ENCODE measurements at regions not wholly inside any gene's neighbourhood (a gene's known extent, or its start where the extent isn't known, plus 50 kb on each side); places are given as distances from the start of the nearest gene placed in this dataset.

DNA sequence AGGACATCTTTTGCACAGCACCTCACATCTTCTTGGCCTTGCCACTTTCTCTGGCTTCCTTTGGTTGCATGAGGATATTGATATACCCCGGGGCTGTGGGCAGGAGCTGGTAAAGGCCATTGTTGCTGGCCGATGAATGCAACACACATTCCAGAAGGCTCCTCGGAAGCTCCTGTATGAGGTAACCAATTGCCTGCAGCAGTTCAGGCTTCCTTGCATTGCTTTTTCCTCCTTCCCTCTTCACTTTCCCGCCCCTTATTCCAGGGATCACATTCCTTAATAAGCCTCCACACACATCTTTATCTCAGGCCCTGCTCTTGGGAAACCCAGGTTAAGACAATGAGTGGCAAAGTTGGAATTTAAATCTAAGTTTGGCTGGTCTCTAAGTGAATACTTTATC is 505.4 kb upstream of the CLINT1 start:
- Histone ChIP-seq H3K4me2 (ENCODE audit: low read depth, low read length) (no peak overlapping the region), H3K27ac (ENCODE audit: low read length) (no peak overlapping the region)
- no peak for TF ChIP-seq EZH2phosphoT487 (IDR thresholded peaks at IDR 0.05; ENCODE audit: low read length)
- TF ChIP-seq EZH2 (optimal IDR thresholded peaks at IDR 0.05; ENCODE audit: low read depth, low read length) = no peak
- TF ChIP-seq, protein P1, sequence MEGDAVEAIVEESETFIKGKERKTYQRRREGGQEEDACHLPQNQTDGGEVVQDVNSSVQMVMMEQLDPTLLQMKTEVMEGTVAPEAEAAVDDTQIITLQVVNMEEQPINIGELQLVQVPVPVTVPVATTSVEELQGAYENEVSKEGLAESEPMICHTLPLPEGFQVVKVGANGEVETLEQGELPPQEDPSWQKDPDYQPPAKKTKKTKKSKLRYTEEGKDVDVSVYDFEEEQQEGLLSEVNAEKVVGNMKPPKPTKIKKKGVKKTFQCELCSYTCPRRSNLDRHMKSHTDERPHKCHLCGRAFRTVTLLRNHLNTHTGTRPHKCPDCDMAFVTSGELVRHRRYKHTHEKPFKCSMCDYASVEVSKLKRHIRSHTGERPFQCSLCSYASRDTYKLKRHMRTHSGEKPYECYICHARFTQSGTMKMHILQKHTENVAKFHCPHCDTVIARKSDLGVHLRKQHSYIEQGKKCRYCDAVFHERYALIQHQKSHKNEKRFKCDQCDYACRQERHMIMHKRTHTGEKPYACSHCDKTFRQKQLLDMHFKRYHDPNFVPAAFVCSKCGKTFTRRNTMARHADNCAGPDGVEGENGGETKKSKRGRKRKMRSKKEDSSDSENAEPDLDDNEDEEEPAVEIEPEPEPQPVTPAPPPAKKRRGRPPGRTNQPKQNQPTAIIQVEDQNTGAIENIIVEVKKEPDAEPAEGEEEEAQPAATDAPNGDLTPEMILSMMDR (IDR thresholded peaks at IDR 0.05; ENCODE audit: low read length) = no peak

DNA sequence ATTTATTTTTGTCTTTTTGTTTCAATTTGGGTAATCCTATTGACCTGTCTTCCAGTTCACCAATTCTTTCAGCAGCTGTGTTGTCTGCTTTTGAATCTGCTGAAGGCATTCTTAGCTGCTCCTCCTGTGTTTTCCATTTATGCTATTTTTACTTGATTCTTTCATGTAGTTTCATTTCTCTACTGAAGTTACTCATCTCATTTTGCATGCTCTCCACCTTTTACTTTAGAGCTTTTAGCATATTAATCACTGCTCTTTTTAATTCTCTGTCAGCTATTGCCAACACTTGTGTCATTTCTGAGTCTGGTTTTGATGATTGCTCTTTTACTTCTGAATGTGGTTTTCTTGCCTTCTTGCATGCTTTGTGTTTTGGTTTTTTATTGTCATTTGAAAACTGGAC is 496.0 kb upstream of the CLINT1 start:
- Histone ChIP-seq H4K20me1 (ENCODE audit: insufficient read depth, low read length) (no peaks in the 10 kb centered on the region), H3K79me2 (ENCODE audit: low read length) (no peaks in the 10 kb centered on the region)

More for the DNA sequence above, 505.4 kb upstream of the CLINT1 start:
- H3K4me3 ChIP-seq (ENCODE audit: low read length) = no peak overlapping the region
- no peaks in the 10 kb centered on the region for H3F3A ChIP-seq (ENCODE audit: insufficient read depth, low read length)
- no peaks in the 10 kb centered on the region for H3K27me3 ChIP-seq (replicated peaks; ENCODE audit: insufficient read depth, low read length)
- no peaks in the 10 kb centered on the region for H3K9me2 ChIP-seq (replicated peaks; ENCODE audit: insufficient read depth, low read length)
- H2AFZ ChIP-seq (ENCODE audit: low read length) = no peak overlapping the region
- H3K36me3 ChIP-seq (replicated peaks; ENCODE audit: insufficient read depth, low read length) = no peaks in the 10 kb centered on the region
- H4K20me1 ChIP-seq (ENCODE audit: insufficient read depth, low read length) = no peaks in the 10 kb centered on the region
- no peak for DNase-seq
- no peaks in the 10 kb centered on the region for H3K79me2 ChIP-seq (ENCODE audit: low read length)
- H3K4me1 ChIP-seq (ENCODE audit: low read length) = no peaks in the 10 kb centered on the region
- no peaks in the 10 kb centered on the region for H3K9me3 ChIP-seq (replicated peaks; ENCODE audit: insufficient read depth, low read length)
- no peak overlapping the region for H3K9ac ChIP-seq (ENCODE audit: low read length)

DNA sequence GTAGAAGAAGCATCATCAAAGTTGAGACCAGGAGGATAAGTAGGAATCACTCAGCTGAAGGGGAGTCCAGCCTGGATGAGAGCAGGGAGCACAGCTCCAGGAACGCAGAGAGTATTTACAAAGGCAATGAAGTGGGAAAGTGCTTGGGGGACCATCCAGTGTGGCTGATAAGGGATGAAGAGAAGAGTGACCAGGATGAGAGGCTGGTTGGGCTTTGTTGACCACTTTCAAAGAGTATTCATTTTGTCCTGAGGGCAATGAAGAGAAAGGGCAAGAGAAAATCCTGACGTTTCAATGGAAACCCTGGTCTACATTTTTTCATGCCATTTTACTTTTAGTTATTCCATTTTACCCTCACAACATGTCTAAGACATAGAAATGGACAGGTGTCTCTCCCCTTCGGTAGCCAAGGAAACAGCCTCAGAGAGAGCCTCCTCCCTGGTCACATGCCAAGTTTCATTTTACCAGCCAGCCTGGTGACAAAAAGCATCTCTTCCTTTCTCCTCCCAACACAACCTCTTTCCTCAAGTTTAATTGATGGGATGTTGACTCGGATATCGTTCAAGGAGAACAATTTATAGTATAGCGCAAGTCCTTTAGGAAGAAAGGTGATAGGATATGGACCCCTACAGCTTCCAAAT is 492.7 kb upstream of the CLINT1 start:
- DNase-seq = no peak
- H3K9me2 ChIP-seq (replicated peaks; ENCODE audit: insufficient read depth, low read length) = no peaks in the 10 kb centered on the region
- H3K4me3 ChIP-seq (ENCODE audit: low read length) = no peak overlapping the region
- H3K27ac ChIP-seq (ENCODE audit: low read length) = no peak overlapping the region
- no peaks in the 10 kb centered on the region for H4K20me1 ChIP-seq (ENCODE audit: insufficient read depth, low read length)
- H3K27me3 ChIP-seq (replicated peaks; ENCODE audit: insufficient read depth, low read length) = no peaks in the 10 kb centered on the region
- H3K79me2 ChIP-seq (ENCODE audit: low read length) = no peaks in the 10 kb centered on the region
- H3K36me3 ChIP-seq (replicated peaks; ENCODE audit: insufficient read depth, low read length) = no peaks in the 10 kb centered on the region
- no peak overlapping the region for H2AFZ ChIP-seq (ENCODE audit: low read length)
- H3K9me3 ChIP-seq (replicated peaks; ENCODE audit: insufficient read depth, low read length) = no peaks in the 10 kb centered on the region
- peaks cover 25% of the 10 kb centered on the region for H3K4me1 ChIP-seq (ENCODE audit: low read length)
- peaks cover 9% of the 10 kb centered on the region for H3F3A ChIP-seq (ENCODE audit: insufficient read depth, low read length)
- H3K4me2 ChIP-seq (ENCODE audit: low read depth, low read length) = no peak overlapping the region
- no peak overlapping the region for H3K9ac ChIP-seq (ENCODE audit: low read length)
- no peak for TF ChIP-seq EZH2 (optimal IDR thresholded peaks at IDR 0.05; ENCODE audit: low read depth, low read length)
- TF ChIP-seq, protein P1 (IDR thresholded peaks at IDR 0.05; ENCODE audit: low read length) = no peak
- no peak for TF ChIP-seq EZH2phosphoT487 (IDR thresholded peaks at IDR 0.05; ENCODE audit: low read length)

More for the DNA sequence above, 496.0 kb upstream of the CLINT1 start:
- H2AFZ ChIP-seq (ENCODE audit: low read length) = peak overlapping the region; percentile 26; the same call in 1 of the 2 replicates
- H3K4me3 ChIP-seq (ENCODE audit: low read length) = no peak overlapping the region
- peak; percentile 73 for DNase-seq
- H3K9me2 ChIP-seq (replicated peaks; ENCODE audit: insufficient read depth, low read length) = no peaks in the 10 kb centered on the region
- no peaks in the 10 kb centered on the region for H3K36me3 ChIP-seq (replicated peaks; ENCODE audit: insufficient read depth, low read length)
- TF ChIP-seq EZH2phosphoT487 (IDR thresholded peaks at IDR 0.05; ENCODE audit: low read length) (no peak), EZH2 (optimal IDR thresholded peaks at IDR 0.05; ENCODE audit: low read depth, low read length) (no peak)
- TF ChIP-seq, protein P1 (IDR thresholded peaks at IDR 0.05; ENCODE audit: low read length) = no peak
- peaks cover 9% of the 10 kb centered on the region for H3F3A ChIP-seq (ENCODE audit: insufficient read depth, low read length)
- peaks cover 25% of the 10 kb centered on the region for H3K4me1 ChIP-seq (ENCODE audit: low read length)
- H3K27ac ChIP-seq (ENCODE audit: low read length) = peak overlapping the region; percentile 82
- H3K9ac ChIP-seq (ENCODE audit: low read length) = peak overlapping the region; percentile 34; the same call in 1 of the 2 replicates
- no peaks in the 10 kb centered on the region for H3K27me3 ChIP-seq (replicated peaks; ENCODE audit: insufficient read depth, low read length)
- H3K9me3 ChIP-seq (replicated peaks; ENCODE audit: insufficient read depth, low read length) = no peaks in the 10 kb centered on the region
- H3K4me2 ChIP-seq (ENCODE audit: low read depth, low read length) = peak overlapping the region; percentile 40

Data from MM.1S (cell line).